H1 (cell line): ENCODE measurements at regions not wholly inside any gene's neighbourhood (a gene's known extent, or its start where the extent isn't known, plus 50 kb on each side); places are given as distances from the start of the nearest gene placed in this dataset.

Experiments used
- CREB1 ChIP-seq: IDR thresholded peaks from 2 replicates; pipeline ENCODE4 v1.6.1; 2012; ENCODE audit warnings: inconsistent platforms
- E2F6 ChIP-seq: IDR thresholded peaks from 2 replicates; pipeline ENCODE4 v1.6.1; 2012; ENCODE audit warnings: inconsistent platforms
- JUN ChIP-seq: IDR thresholded peaks from 2 replicates; pipeline ENCODE4 v1.6.1; 2011; ENCODE audit warnings: low read depth, mild to moderate bottlenecking, improper control_type of control experiment, low read length
- RFX5 ChIP-seq: IDR thresholded peaks from 2 replicates; pipeline ENCODE4 v1.6.1; 2011; ENCODE audit warnings: low read depth, low read length, improper control_type of control experiment, borderline replicate concordance

- TF ChIP-seq CREB1: no peak
- no peak for TF ChIP-seq E2F6
- TF ChIP-seq JUN: no peak
- no peak for TF ChIP-seq RFX5
Measured at GRCh38 chrX:6293716-6294115, 65.0 kb upstream of the NLGN4X start (continued).
